HEK293T (cell line): ENCODE measurements at regions not wholly inside any gene's neighbourhood (a gene's known extent, or its start where the extent isn't known, plus 50 kb on each side); places are given as distances from the start of the nearest gene placed in this dataset.

Experiments
- ELF4 ChIP-seq: fragments of 450-650 bp; IDR thresholded peaks from 2 replicates; pipeline ENCODE4 v1.6.1; 2017; ENCODE audit warnings: antibody characterized with exemption
- FOXM1 ChIP-seq: fragments of 450-650 bp; IDR thresholded peaks from 2 replicates; pipeline ENCODE4 v1.6.1; 2017; ENCODE audit warnings: mild to moderate bottlenecking, borderline replicate concordance
- TARDBP ChIP-seq: fragments of 450-650 bp; IDR thresholded peaks from 2 replicates; pipeline ENCODE4 v1.6.1; 2016
- TF ChIP-seq, protein P1 (sequence below): fragments of 450-650 bp; IDR thresholded peaks from 2 replicates; pipeline ENCODE4 v1.6.1; 2016

DNA sequence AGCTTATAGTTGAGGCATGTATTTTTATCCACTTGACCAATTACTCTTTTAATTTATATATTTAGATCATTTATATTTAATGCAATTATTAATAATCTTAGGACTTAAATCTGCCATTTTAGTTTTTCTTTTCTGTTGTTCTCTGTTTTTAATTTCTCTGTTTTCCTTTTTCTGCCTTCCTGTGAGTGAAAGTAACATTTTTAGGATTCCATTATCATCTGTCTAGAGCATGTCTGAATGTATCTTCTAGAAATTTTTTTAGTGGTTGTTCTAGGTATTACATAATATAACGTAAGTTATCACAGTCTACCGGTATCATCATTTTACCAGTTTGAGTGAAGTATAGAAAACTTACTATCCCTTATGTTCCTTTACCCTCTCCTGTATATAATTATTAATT is 197.3 kb downstream of the UNC5CL start:
- TF ChIP-seq FOXM1 (no peak), ELF4 (no peak), TARDBP (no peak)
- TF ChIP-seq, protein P1, sequence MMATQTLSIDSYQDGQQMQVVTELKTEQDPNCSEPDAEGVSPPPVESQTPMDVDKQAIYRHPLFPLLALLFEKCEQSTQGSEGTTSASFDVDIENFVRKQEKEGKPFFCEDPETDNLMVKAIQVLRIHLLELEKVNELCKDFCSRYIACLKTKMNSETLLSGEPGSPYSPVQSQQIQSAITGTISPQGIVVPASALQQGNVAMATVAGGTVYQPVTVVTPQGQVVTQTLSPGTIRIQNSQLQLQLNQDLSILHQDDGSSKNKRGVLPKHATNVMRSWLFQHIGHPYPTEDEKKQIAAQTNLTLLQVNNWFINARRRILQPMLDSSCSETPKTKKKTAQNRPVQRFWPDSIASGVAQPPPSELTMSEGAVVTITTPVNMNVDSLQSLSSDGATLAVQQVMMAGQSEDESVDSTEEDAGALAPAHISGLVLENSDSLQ: no peak
